Lung (tissue), 11 donors: ENCODE measurements at regions not wholly inside any gene's neighbourhood (a gene's known extent, or its start where the extent isn't known, plus 50 kb on each side); places are given as distances from the start of the nearest gene placed in this dataset.

Experiments used
- ATAC-seq: fragments of 200-7000 bp; cut with Tn5 transposase; one replicate; pipeline ENCODE4 v1.9.1; 2020; ENCODE audit warnings: moderate number of reproducible peaks; ENCODE audit not compliant: insufficient read depth, low FRiP score
- DNase-seq, 3 donors: peaks; one replicate each; pipeline ENCODE4 v3.0.0-alpha.2; 2013 to 2017
- H3K27ac ChIP-seq, 2 donors: one replicate each; pipeline ENCODE4 v1.5.1; 2013; ENCODE audit warnings: mild to moderate bottlenecking in 2 of 2, moderate library complexity in 2 of 2, control low read depth in 1 of 2, inconsistent platforms in 1 of 2, low read depth in 1 of 2, low read length in 1 of 2
- H3K27me3 ChIP-seq, 3 donors: one replicate each; pipeline ENCODE4 v1.5.1; 2013; ENCODE audit warnings: low read length in 2 of 3; ENCODE audit not compliant: control insufficient read depth in 3 of 3, insufficient read depth in 3 of 3
- H3K36me3 ChIP-seq, 4 donors: one replicate each; pipeline ENCODE4 v1.5.1; 2013; ENCODE audit warnings: low read length in 4 of 4, mild to moderate bottlenecking in 1 of 4, moderate library complexity in 1 of 4; ENCODE audit not compliant: control insufficient read depth in 4 of 4, insufficient read depth in 4 of 4
- H3K4me1 ChIP-seq, 5 donors: one replicate each; pipeline ENCODE4 v1.5.1; 2013; ENCODE audit warnings: low read length in 5 of 5, mild to moderate bottlenecking in 2 of 5, moderate library complexity in 1 of 5; ENCODE audit not compliant: control insufficient read depth in 5 of 5, insufficient read depth in 5 of 5
- H3K4me3 ChIP-seq: one replicate; pipeline ENCODE4 v1.5.1; 2013; ENCODE audit warnings: mild to moderate bottlenecking, control low read depth, moderate library complexity
- H3K9ac ChIP-seq, 2 donors: one replicate each; pipeline ENCODE4 v1.5.1; 2013; ENCODE audit warnings: low read length in 2 of 2, control low read depth in 1 of 2; ENCODE audit not compliant: insufficient read depth in 1 of 2
- H3K9me3 ChIP-seq, 4 donors: one replicate each; pipeline ENCODE4 v1.5.1; 2013; ENCODE audit warnings: low read length in 3 of 4, mild to moderate bottlenecking in 1 of 4, moderate library complexity in 1 of 4; ENCODE audit not compliant: control insufficient read depth in 4 of 4, insufficient read depth in 3 of 4
- CTCF ChIP-seq: IDR thresholded peaks from 2 replicates; pipeline ENCODE4 v1.5.1; 2012; ENCODE audit warnings: mild to moderate bottlenecking; ENCODE audit errors: control extremely low read depth, extremely low read depth
- WGBS, 2 donors: extraction: QIAGEN DNeasy Blood & Tissue Kit; methylation state at CpG; one replicate each; pipeline ENCODE4 v1.1.7; 2013; 5-methylcytosine and 5-hydroxymethylcytosine counted together
- donor health status: control.
- donor health status: control.
- donor health status: Bipolar disorder and iron deficiency.
- donor health status: healthy.
- donor health status: DM: yes; HTN: yes; CAD: no.

DNA sequence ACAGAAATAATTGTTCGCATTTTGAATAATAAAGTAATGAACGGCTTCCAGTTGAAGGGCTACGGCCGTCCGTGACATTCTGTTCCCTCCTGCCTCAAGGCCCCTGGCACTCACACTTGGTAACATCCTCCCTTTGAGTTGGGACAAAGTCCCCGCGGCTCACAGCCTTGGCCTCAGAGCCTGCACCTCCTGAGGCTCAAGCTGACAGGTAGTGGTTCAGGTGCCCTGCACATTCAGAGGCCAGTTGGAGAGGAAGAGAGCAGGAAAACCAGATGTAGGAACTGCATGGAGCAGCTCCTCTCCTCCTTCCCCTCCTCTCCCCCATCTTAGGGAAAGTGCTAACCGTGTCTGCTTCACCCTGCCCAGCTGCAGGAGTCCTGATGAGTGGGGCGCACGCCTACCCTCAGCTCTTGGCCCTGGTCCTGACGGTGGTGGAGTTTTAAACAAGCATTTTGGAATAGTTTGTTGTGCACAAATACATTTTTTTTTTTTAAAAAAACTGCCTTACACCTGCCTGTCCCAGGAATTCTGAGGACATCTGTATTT lies 393.1 kb downstream of the SMOC2 start:
- Histone ChIP-seq H3K36me3 (no peaks in the 10 kb centered on the region), H3K27me3 (peaks cover 0 to 6% (median 3%) of the 10 kb centered on the region in 3 donors), H3K27ac (no peak overlapping the region), H3K9ac (no peak overlapping the region), H3K9me3 (peaks cover 0 to 5% (median 0%) of the 10 kb centered on the region in 4 donors), H3K4me3 (no peak overlapping the region), H3K4me1 (peaks cover 0 to 4% (median 0%) of the 10 kb centered on the region in 5 donors)
- no peak for TF ChIP-seq CTCF
- ATAC-seq (no peak), DNase-seq (no peak)
- WGBS, 2 donors = 64 to 67% methylated on average over 11 of the region's 11 CpGs

GRCh38 chr6:168828800-168829199 lies 387.8 kb downstream of the SMOC2 start:
- DNase-seq (no peak), ATAC-seq (no peak)
- H3K4me3 ChIP-seq = no peak overlapping the region
- H3K4me1 ChIP-seq = peaks cover 0 to 14% (median under 1%) of the 10 kb centered on the region in 5 donors
- no peaks in the 10 kb centered on the region for H3K9me3 ChIP-seq
- no peak overlapping the region for H3K27ac ChIP-seq
- no peaks in the 10 kb centered on the region for H3K36me3 ChIP-seq
- TF ChIP-seq CTCF = no peak
- H3K9ac ChIP-seq = no peak overlapping the region
- peaks cover 0 to 3% (median 0%) of the 10 kb centered on the region in 3 donors for H3K27me3 ChIP-seq
- 77 to 82% methylated on average over 2 of the region's 2 CpGs for WGBS, 2 donors

DNA sequence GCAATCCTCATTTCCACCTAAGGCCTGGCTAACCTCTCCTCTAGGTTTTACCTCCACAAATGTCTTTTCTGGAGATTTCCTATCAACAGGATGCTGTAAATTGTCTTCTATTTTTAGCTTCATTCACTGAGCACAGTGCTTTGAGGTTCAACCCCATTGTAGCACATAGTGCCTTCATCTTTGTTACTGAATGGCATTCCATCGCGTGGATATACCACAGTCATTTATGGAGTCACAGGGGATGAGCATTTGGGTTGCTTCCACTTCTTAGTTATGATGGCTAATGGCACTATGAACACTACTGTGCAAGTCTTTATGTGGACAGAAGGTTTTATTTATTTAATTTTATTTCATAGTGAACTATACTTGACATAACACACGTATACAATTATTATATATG lies 387.1 kb downstream of the SMOC2 start:
- H3K9me3 ChIP-seq = no peaks in the 10 kb centered on the region
- H3K27me3 ChIP-seq = no peaks in the 10 kb centered on the region
- H3K4me3 ChIP-seq = no peak overlapping the region
- no peak overlapping the region for H3K9ac ChIP-seq
- H3K4me1 ChIP-seq = peaks cover 0 to 14% (median 3%) of the 10 kb centered on the region in 5 donors
- no peaks in the 10 kb centered on the region for H3K36me3 ChIP-seq
- H3K27ac ChIP-seq = no peak overlapping the region
- WGBS, 2 donors = 79 to 96% methylated on average over 3 of the region's 3 CpGs
- DNase-seq (no peak), ATAC-seq (no peak)
- no peak for TF ChIP-seq CTCF

GRCh38 chr6:168827586-168827871 lies 386.5 kb downstream of the SMOC2 start:
- H3K27me3 ChIP-seq = no peaks in the 10 kb centered on the region
- WGBS, 2 donors = 57 to 67% methylated on average over 4 of the region's 4 CpGs
- ATAC-seq (no peak), DNase-seq (peak in 1 of 3 donors; percentile 24)
- no peak for TF ChIP-seq CTCF
- H3K27ac ChIP-seq = no peak overlapping the region
- no peaks in the 10 kb centered on the region for H3K36me3 ChIP-seq
- H3K4me3 ChIP-seq = no peak overlapping the region
- peaks cover 0 to 14% (median 3%) of the 10 kb centered on the region in 5 donors for H3K4me1 ChIP-seq
- no peak overlapping the region for H3K9ac ChIP-seq
- no peaks in the 10 kb centered on the region for H3K9me3 ChIP-seq
